ENCODE measurements at regions not wholly inside any gene's neighbourhood (a gene's known extent, or its start where the extent isn't known, plus 50 kb on each side); places are given as distances from the start of the nearest gene placed in this dataset.
"Not testable (repeated sequence)": the region's sequence is repeated elsewhere in the genome, so short reads cannot be mapped to it uniquely, and the experiment has no call there.

- no peak for DNase-seq (ENCODE audit: low read depth in 2 of 2)
Measured at GRCh38 chr10:28186887-28187578, 115.8 kb downstream of the MPP7 start.

GRCh38 chr10:28186461-28186860, 116.4 kb downstream of the MPP7 start:
- DNase-seq (ENCODE audit: low read depth in 2 of 2) = no peak

GRCh38 chr10:28184810-28185209, 118.1 kb downstream of the MPP7 start:
- DNase-seq (ENCODE audit: low read depth in 2 of 2) = no peak

- DNase-seq (ENCODE audit: low read depth in 2 of 2) = no peak
Measured at GRCh38 chr10:28181478-28182096, 121.3 kb downstream of the MPP7 start.

GRCh38 chr10:28180654-28181053, 122.2 kb downstream of the MPP7 start:
- DNase-seq (ENCODE audit: low read depth in 2 of 2) = no peak

- no peak for DNase-seq (ENCODE audit: low read depth in 2 of 2)
Measured at GRCh38 chr10:28179743-28180099, 123.1 kb downstream of the MPP7 start.

- no peak for DNase-seq (ENCODE audit: low read depth in 2 of 2)
Measured at GRCh38 chr10:28179006-28179742, 123.7 kb downstream of the MPP7 start.

- DNase-seq (ENCODE audit: low read depth in 2 of 2) = no peak
Measured at GRCh38 chr10:28177944-28178637, 124.8 kb downstream of the MPP7 start.

- not testable (repeated sequence) for DNase-seq (ENCODE audit: low read depth in 2 of 2)
Measured at GRCh38 chr10:28176498-28176897, 126.4 kb downstream of the MPP7 start.

GRCh38 chr10:28172223-28172610, 130.6 kb downstream of the MPP7 start:
- no peak for DNase-seq (ENCODE audit: low read depth in 2 of 2)

- DNase-seq (ENCODE audit: low read depth in 2 of 2) = no peak
Measured at GRCh38 chr10:28171468-28172222, 131.2 kb downstream of the MPP7 start.

- DNase-seq (ENCODE audit: low read depth in 2 of 2) = no peak
Measured at GRCh38 chr10:28169525-28169924, 133.3 kb downstream of the MPP7 start.

- no peak for DNase-seq (ENCODE audit: low read depth in 2 of 2)
Measured at GRCh38 chr10:28160866-28161405, 141.9 kb downstream of the MPP7 start.

- no peak for DNase-seq (ENCODE audit: low read depth in 2 of 2)
Measured at GRCh38 chr10:28157379-28157778, 145.5 kb downstream of the MPP7 start.

- no peak for DNase-seq (ENCODE audit: low read depth in 2 of 2)
Measured at GRCh38 chr10:28155726-28156125, 147.1 kb downstream of the MPP7 start.

- DNase-seq (ENCODE audit: low read depth in 2 of 2) = no peak
Measured at GRCh38 chr10:28151636-28152035, 151.2 kb downstream of the MPP7 start.

GRCh38 chr10:28149746-28150145, 150.9 kb upstream of the ODAD2 start:
- no peak for DNase-seq (ENCODE audit: low read depth in 2 of 2)

- DNase-seq (ENCODE audit: low read depth in 2 of 2) = no peak
Measured at GRCh38 chr10:28147706-28148105, 148.8 kb upstream of the ODAD2 start.

- DNase-seq (ENCODE audit: low read depth in 2 of 2) = no peak
Measured at GRCh38 chr10:28139138-28139537, 140.3 kb upstream of the ODAD2 start.

GRCh38 chr10:28137907-28138880, 139.3 kb upstream of the ODAD2 start:
- DNase-seq (ENCODE audit: low read depth in 2 of 2) = no peak

Measured in stimulated activated CD4-positive, alpha-beta T cell treated with anti-CD3 and anti-CD28 coated beads, Interleukin-12 subunit alpha, Interleukin-12 subunit beta, amount 100 ng/mL, for 24 hours (primary cell).